ENCODE measurements at regions not wholly inside any gene's neighbourhood (a gene's known extent, or its start where the extent isn't known, plus 50 kb on each side); places are given as distances from the start of the nearest gene placed in this dataset.

GRCh38 chr7:34389332-34390078, 268.5 kb upstream of the NPSR1 start:
- no peaks in the 10 kb centered on the region for H3K9me3 ChIP-seq (ENCODE audit: control insufficient read depth, insufficient read depth, low read length)
- H3K27me3 ChIP-seq (ENCODE audit: control insufficient read depth, insufficient read depth, low read length), result no peaks in the 10 kb centered on the region
- no peaks in the 10 kb centered on the region for H3K36me3 ChIP-seq (ENCODE audit: control insufficient read depth, insufficient read depth, low read length)
- H3K9ac ChIP-seq (ENCODE audit: low read depth, low read length), result no peak overlapping the region
- H3K27ac ChIP-seq (ENCODE audit: low read depth, low read length), result no peak overlapping the region
- no peak overlapping the region for H3K4me3 ChIP-seq (ENCODE audit: low read depth, low read length)
- H3K4me1 ChIP-seq (ENCODE audit: control insufficient read depth, insufficient read depth, low read length), result peaks cover 41% of the 10 kb centered on the region

GRCh38 chr7:34390103-34390502, 267.9 kb upstream of the NPSR1 start:
- H3K9ac ChIP-seq (ENCODE audit: low read depth, low read length), result no peak overlapping the region
- H3K27me3 ChIP-seq (ENCODE audit: control insufficient read depth, insufficient read depth, low read length), result no peaks in the 10 kb centered on the region
- no peak overlapping the region for H3K4me3 ChIP-seq (ENCODE audit: low read depth, low read length)
- H3K27ac ChIP-seq (ENCODE audit: low read depth, low read length), result no peak overlapping the region
- peaks cover 44% of the 10 kb centered on the region for H3K4me1 ChIP-seq (ENCODE audit: control insufficient read depth, insufficient read depth, low read length)
- no peaks in the 10 kb centered on the region for H3K36me3 ChIP-seq (ENCODE audit: control insufficient read depth, insufficient read depth, low read length)
- no peaks in the 10 kb centered on the region for H3K9me3 ChIP-seq (ENCODE audit: control insufficient read depth, insufficient read depth, low read length)

GRCh38 chr7:34392972-34393371, 265.0 kb upstream of the NPSR1 start:
- H3K27ac ChIP-seq (ENCODE audit: low read depth, low read length), result no peak overlapping the region
- peaks cover 42% of the 10 kb centered on the region for H3K4me1 ChIP-seq (ENCODE audit: control insufficient read depth, insufficient read depth, low read length)
- no peaks in the 10 kb centered on the region for H3K36me3 ChIP-seq (ENCODE audit: control insufficient read depth, insufficient read depth, low read length)
- no peaks in the 10 kb centered on the region for H3K27me3 ChIP-seq (ENCODE audit: control insufficient read depth, insufficient read depth, low read length)
- H3K9ac ChIP-seq (ENCODE audit: low read depth, low read length), result no peak overlapping the region
- no peaks in the 10 kb centered on the region for H3K9me3 ChIP-seq (ENCODE audit: control insufficient read depth, insufficient read depth, low read length)
- H3K4me3 ChIP-seq (ENCODE audit: low read depth, low read length), result no peak overlapping the region

GRCh38 chr7:34396437-34397064, 261.5 kb upstream of the NPSR1 start:
- 0 out of 2 replicates have a peak, but pooled peaks cover 2% of the 10 kb centered on the region for H3K9me3 ChIP-seq (ENCODE audit: control insufficient read depth, insufficient read depth, low read length)
- no peak overlapping the region for H3K9ac ChIP-seq (ENCODE audit: low read depth, low read length)
- H3K36me3 ChIP-seq (ENCODE audit: control insufficient read depth, insufficient read depth, low read length), result no peaks in the 10 kb centered on the region
- no peak overlapping the region for H3K4me3 ChIP-seq (ENCODE audit: low read depth, low read length)
- H3K27ac ChIP-seq (ENCODE audit: low read depth, low read length), result no peak overlapping the region
- H3K4me1 ChIP-seq (ENCODE audit: control insufficient read depth, insufficient read depth, low read length), result peaks cover 37% of the 10 kb centered on the region
- H3K27me3 ChIP-seq (ENCODE audit: control insufficient read depth, insufficient read depth, low read length), result no peaks in the 10 kb centered on the region

GRCh38 chr7:34401776-34402175, 256.2 kb upstream of the NPSR1 start:
- Histone ChIP-seq H3K27ac (ENCODE audit: low read depth, low read length) (no peak overlapping the region), H3K9me3 (ENCODE audit: control insufficient read depth, insufficient read depth, low read length) (0 out of 2 replicates have a peak, but pooled peaks cover 2% of the 10 kb centered on the region), H3K9ac (ENCODE audit: low read depth, low read length) (no peak overlapping the region), H3K36me3 (ENCODE audit: control insufficient read depth, insufficient read depth, low read length) (no peaks in the 10 kb centered on the region), H3K4me3 (ENCODE audit: low read depth, low read length) (no peak overlapping the region), H3K27me3 (ENCODE audit: control insufficient read depth, insufficient read depth, low read length) (no peaks in the 10 kb centered on the region), H3K4me1 (ENCODE audit: control insufficient read depth, insufficient read depth, low read length) (no peaks in the 10 kb centered on the region; the same call in 1 of the 2 replicates)

GRCh38 chr7:34406848-34407530, 251.0 kb upstream of the NPSR1 start:
- no peaks in the 10 kb centered on the region for H3K27me3 ChIP-seq (ENCODE audit: control insufficient read depth, insufficient read depth, low read length)
- H3K9me3 ChIP-seq (ENCODE audit: control insufficient read depth, insufficient read depth, low read length), result no peaks in the 10 kb centered on the region
- no peak overlapping the region for H3K9ac ChIP-seq (ENCODE audit: low read depth, low read length)
- H3K27ac ChIP-seq (ENCODE audit: low read depth, low read length), result no peak overlapping the region
- H3K36me3 ChIP-seq (ENCODE audit: control insufficient read depth, insufficient read depth, low read length), result no peaks in the 10 kb centered on the region
- H3K4me1 ChIP-seq (ENCODE audit: control insufficient read depth, insufficient read depth, low read length), result no peaks in the 10 kb centered on the region; the same call in 1 of the 2 replicates
- H3K4me3 ChIP-seq (ENCODE audit: low read depth, low read length), result no peak overlapping the region

GRCh38 chr7:34407586-34407985, 250.4 kb upstream of the NPSR1 start:
- no peaks in the 10 kb centered on the region for H3K9me3 ChIP-seq (ENCODE audit: control insufficient read depth, insufficient read depth, low read length)
- no peaks in the 10 kb centered on the region for H3K27me3 ChIP-seq (ENCODE audit: control insufficient read depth, insufficient read depth, low read length)
- H3K36me3 ChIP-seq (ENCODE audit: control insufficient read depth, insufficient read depth, low read length), result no peaks in the 10 kb centered on the region
- H3K9ac ChIP-seq (ENCODE audit: low read depth, low read length), result no peak overlapping the region
- H3K4me1 ChIP-seq (ENCODE audit: control insufficient read depth, insufficient read depth, low read length), result no peaks in the 10 kb centered on the region; the same call in 1 of the 2 replicates
- H3K27ac ChIP-seq (ENCODE audit: low read depth, low read length), result no peak overlapping the region
- H3K4me3 ChIP-seq (ENCODE audit: low read depth, low read length), result no peak overlapping the region

- no peaks in the 10 kb centered on the region for H3K9me3 ChIP-seq (ENCODE audit: control insufficient read depth, insufficient read depth, low read length)
- no peak overlapping the region for H3K27ac ChIP-seq (ENCODE audit: low read depth, low read length)
- H3K4me3 ChIP-seq (ENCODE audit: low read depth, low read length), result no peak overlapping the region
- H3K27me3 ChIP-seq (ENCODE audit: control insufficient read depth, insufficient read depth, low read length), result no peaks in the 10 kb centered on the region
- no peaks in the 10 kb centered on the region for H3K36me3 ChIP-seq (ENCODE audit: control insufficient read depth, insufficient read depth, low read length)
- H3K9ac ChIP-seq (ENCODE audit: low read depth, low read length), result no peak overlapping the region
- peaks cover 4% of the 10 kb centered on the region; the same call in 1 of the 2 replicates for H3K4me1 ChIP-seq (ENCODE audit: control insufficient read depth, insufficient read depth, low read length)
Observed at GRCh38 chr7:34417781-34418180, 240.2 kb upstream of the NPSR1 start.

GRCh38 chr7:34421526-34421925, 236.5 kb upstream of the NPSR1 start:
- no peak overlapping the region for H3K9ac ChIP-seq (ENCODE audit: low read depth, low read length)
- no peak overlapping the region for H3K4me3 ChIP-seq (ENCODE audit: low read depth, low read length)
- H3K27me3 ChIP-seq (ENCODE audit: control insufficient read depth, insufficient read depth, low read length), result no peaks in the 10 kb centered on the region
- H3K9me3 ChIP-seq (ENCODE audit: control insufficient read depth, insufficient read depth, low read length), result no peaks in the 10 kb centered on the region
- H3K27ac ChIP-seq (ENCODE audit: low read depth, low read length), result no peak overlapping the region
- H3K36me3 ChIP-seq (ENCODE audit: control insufficient read depth, insufficient read depth, low read length), result no peaks in the 10 kb centered on the region
- peaks cover 4% of the 10 kb centered on the region; the same call in 1 of the 2 replicates for H3K4me1 ChIP-seq (ENCODE audit: control insufficient read depth, insufficient read depth, low read length)

GRCh38 chr7:34425194-34425593, 232.8 kb upstream of the NPSR1 start:
- Histone ChIP-seq H3K27ac (ENCODE audit: low read depth, low read length) (no peak overlapping the region), H3K36me3 (ENCODE audit: control insufficient read depth, insufficient read depth, low read length) (no peaks in the 10 kb centered on the region), H3K9ac (ENCODE audit: low read depth, low read length) (no peak overlapping the region), H3K9me3 (ENCODE audit: control insufficient read depth, insufficient read depth, low read length) (no peaks in the 10 kb centered on the region), H3K4me3 (ENCODE audit: low read depth, low read length) (no peak overlapping the region), H3K27me3 (ENCODE audit: control insufficient read depth, insufficient read depth, low read length) (no peaks in the 10 kb centered on the region), H3K4me1 (ENCODE audit: control insufficient read depth, insufficient read depth, low read length) (no peaks in the 10 kb centered on the region)

All from HUES48 (cell line).